ENCODE measurements at regions not wholly inside any gene's neighbourhood (a gene's known extent, or its start where the extent isn't known, plus 50 kb on each side); places are given as distances from the start of the nearest gene placed in this dataset.

GRCh38 chr9:108136656-108137055 lies 647.1 kb upstream of the KLF4 start:
- TF ChIP-seq SIN3A (IDR thresholded peaks at IDR 0.05; ENCODE audit: borderline replicate concordance, low read depth, low read length) = no peak
- TF ChIP-seq CREB1 (IDR thresholded peaks at IDR 0.05) = no peak
- TF ChIP-seq CREB1 (CRISPR knock-in tag; IDR thresholded peaks at IDR 0.05) = no peak
- no peak for TF ChIP-seq RFX5 (IDR thresholded peaks at IDR 0.05; ENCODE audit: low read depth, low read length)
- no peak for TF ChIP-seq ZSCAN12 (CRISPR knock-in tag; IDR thresholded peaks at IDR 0.05)
- TF ChIP-seq ZNF747 (CRISPR knock-in tag; IDR thresholded peaks at IDR 0.05; ENCODE audit: borderline replicate concordance) = no peak
- TF ChIP-seq HDAC2 (CRISPR knock-in tag; IDR thresholded peaks at IDR 0.05) = no peak
- TF ChIP-seq ZNF318 (CRISPR knock-in tag; IDR thresholded peaks at IDR 0.05) = no peak
- TF ChIP-seq ZBTB1 (CRISPR knock-in tag; IDR thresholded peaks at IDR 0.05; ENCODE audit: borderline replicate concordance) = no peak
- no peak for TF ChIP-seq NPAS2 (CRISPR knock-in tag; IDR thresholded peaks at IDR 0.05; ENCODE audit: borderline replicate concordance)
- no peak for TF ChIP-seq PBX2 (CRISPR knock-in tag; IDR thresholded peaks at IDR 0.05)
- no peak for TF ChIP-seq PCBP1 (IDR thresholded peaks at IDR 0.05; ENCODE audit: borderline replicate concordance, low read depth, low read length)

Measured in HepG2 (cell line).